Neural crest cell (in vitro differentiated cells): ENCODE measurements at regions not wholly inside any gene's neighbourhood (a gene's known extent, or its start where the extent isn't known, plus 50 kb on each side); places are given as distances from the start of the nearest gene placed in this dataset.

Experiments
- DNase-seq: peaks from one replicate; pipeline ENCODE4 v3.0.0; 2021; ENCODE audit warnings: low read depth, mixed read lengths, low spot score
- H3K27ac Mint-ChIP-seq: one replicate; pipeline ENCODE4 v1.8.0; 2021; ENCODE audit warnings: mild to moderate bottlenecking, mixed read lengths; ENCODE audit not compliant: unreplicated experiment
- H3K27me3 Mint-ChIP-seq: 2 replicates; pipeline ENCODE4 v1.8.0; 2021; ENCODE audit warnings: low read depth, mild to moderate bottlenecking, mixed read lengths
- H3K36me3 Mint-ChIP-seq: 2 replicates; pipeline ENCODE4 v1.8.0; 2021; ENCODE audit warnings: low read depth, mild to moderate bottlenecking, mixed read lengths
- H3K4me1 Mint-ChIP-seq: 2 replicates; pipeline ENCODE4 v1.8.0; 2021; ENCODE audit warnings: mixed read lengths
- H3K4me3 Mint-ChIP-seq: one replicate; pipeline ENCODE4 v1.8.0; 2021; ENCODE audit warnings: mild to moderate bottlenecking, mixed read lengths
- H3K9me3 Mint-ChIP-seq: 2 replicates; pipeline ENCODE4 v1.8.0; 2021; ENCODE audit warnings: mixed read lengths
- TF ChIP-seq, protein P1 (sequence below): fragments of 200-600 bp; sonication (generic); conservative IDR thresholded peaks from 2 replicates; pipeline ENCODE4 v1.5.0; 2021; ENCODE audit warnings: antibody characterized with exemption, mild to moderate bottlenecking

DNA sequence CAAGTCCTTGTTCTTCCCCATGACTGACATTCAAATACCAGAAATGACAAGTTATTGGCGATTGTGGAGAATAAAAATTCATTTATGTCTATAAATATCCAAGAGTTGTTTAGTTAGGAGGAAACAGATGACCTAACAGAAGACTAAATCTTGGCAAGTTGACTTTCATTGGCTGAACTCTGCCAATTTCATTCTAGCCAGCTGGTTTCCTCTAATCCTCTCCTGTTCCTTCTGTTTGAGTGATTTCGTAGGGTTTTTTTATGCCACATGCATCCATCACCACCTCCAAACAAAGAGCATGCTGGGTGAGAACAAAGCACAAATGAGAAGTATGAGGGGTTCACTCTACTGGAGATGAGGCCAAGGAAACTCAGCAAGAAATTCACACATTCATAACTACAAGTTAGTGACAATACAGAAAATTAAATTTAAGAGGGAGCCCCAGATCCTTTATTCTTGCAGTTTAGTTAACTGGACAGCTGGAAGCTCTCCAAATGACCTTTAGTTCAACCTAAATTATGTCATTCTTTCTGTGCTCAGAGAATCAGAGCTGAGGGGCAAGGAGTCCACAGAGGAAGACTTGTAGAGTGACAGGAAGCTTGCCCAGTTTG is 932.0 kb downstream of the TLE4 start:
- no peak for DNase-seq
- H3K36me3 Mint-ChIP-seq: no peaks in the 10 kb centered on the region
- no peak overlapping the region for H3K27ac Mint-ChIP-seq
- H3K4me3 Mint-ChIP-seq: no peak overlapping the region
- TF ChIP-seq, protein P1, sequence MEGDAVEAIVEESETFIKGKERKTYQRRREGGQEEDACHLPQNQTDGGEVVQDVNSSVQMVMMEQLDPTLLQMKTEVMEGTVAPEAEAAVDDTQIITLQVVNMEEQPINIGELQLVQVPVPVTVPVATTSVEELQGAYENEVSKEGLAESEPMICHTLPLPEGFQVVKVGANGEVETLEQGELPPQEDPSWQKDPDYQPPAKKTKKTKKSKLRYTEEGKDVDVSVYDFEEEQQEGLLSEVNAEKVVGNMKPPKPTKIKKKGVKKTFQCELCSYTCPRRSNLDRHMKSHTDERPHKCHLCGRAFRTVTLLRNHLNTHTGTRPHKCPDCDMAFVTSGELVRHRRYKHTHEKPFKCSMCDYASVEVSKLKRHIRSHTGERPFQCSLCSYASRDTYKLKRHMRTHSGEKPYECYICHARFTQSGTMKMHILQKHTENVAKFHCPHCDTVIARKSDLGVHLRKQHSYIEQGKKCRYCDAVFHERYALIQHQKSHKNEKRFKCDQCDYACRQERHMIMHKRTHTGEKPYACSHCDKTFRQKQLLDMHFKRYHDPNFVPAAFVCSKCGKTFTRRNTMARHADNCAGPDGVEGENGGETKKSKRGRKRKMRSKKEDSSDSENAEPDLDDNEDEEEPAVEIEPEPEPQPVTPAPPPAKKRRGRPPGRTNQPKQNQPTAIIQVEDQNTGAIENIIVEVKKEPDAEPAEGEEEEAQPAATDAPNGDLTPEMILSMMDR: no peak
- peaks cover 2% of the 10 kb centered on the region for H3K9me3 Mint-ChIP-seq
- peaks cover 22% of the 10 kb centered on the region for H3K4me1 Mint-ChIP-seq
- no peaks in the 10 kb centered on the region for H3K27me3 Mint-ChIP-seq

DNA sequence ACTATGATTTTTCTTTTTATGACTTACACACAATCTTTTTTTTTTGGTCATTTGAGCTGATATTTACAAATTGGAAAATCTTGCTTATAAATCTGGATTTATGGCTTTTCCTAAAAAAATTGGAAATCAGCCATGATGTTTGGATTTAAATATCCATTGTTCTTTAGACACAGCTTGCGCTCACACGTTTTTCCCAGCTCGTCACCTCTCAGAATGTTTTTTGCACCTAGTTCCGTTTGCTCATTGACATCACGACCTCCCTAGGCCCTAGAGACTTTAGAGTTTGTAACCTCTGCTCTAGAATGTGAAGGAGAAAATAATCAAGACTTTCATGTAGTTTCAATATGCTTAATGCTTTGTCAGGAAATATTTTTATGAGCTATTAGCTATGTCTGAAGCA is 930.5 kb downstream of the TLE4 start:
- Mint-ChIP-seq H3K4me1 (peaks cover 31% of the 10 kb centered on the region), H3K27ac (peak overlapping the region; percentile 81), H3K36me3 (no peaks in the 10 kb centered on the region), H3K4me3 (no peak overlapping the region), H3K9me3 (peaks cover 2% of the 10 kb centered on the region), H3K27me3 (no peaks in the 10 kb centered on the region)
- TF ChIP-seq, protein P1: no peak
- DNase-seq: no peak

DNA sequence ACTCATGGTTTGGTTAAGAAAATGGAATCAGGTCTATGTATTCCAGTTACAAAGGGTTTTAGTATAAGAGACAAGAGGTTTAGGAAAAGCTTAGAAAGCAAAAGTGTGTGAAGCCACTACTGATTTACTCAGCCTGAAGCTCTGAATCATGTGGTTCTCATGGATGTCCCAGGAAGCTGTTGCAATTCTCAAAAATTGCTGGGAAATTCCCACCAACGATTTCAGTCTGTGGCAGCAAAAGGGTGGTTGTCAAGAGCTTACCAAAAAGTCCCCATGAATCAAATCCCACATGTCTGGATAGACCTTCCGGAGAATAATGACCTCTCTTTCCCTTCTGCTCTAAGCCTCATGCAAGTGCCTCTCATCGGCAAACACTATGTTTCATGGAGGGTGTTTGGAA is 929.9 kb downstream of the TLE4 start:
- H3K27ac Mint-ChIP-seq: no peak overlapping the region
- H3K9me3 Mint-ChIP-seq: peaks cover 2% of the 10 kb centered on the region
- H3K4me1 Mint-ChIP-seq: peaks cover 36% of the 10 kb centered on the region
- no peak for DNase-seq
- H3K4me3 Mint-ChIP-seq: no peak overlapping the region
- TF ChIP-seq, protein P1: no peak
- no peaks in the 10 kb centered on the region for H3K27me3 Mint-ChIP-seq
- no peaks in the 10 kb centered on the region for H3K36me3 Mint-ChIP-seq

DNA sequence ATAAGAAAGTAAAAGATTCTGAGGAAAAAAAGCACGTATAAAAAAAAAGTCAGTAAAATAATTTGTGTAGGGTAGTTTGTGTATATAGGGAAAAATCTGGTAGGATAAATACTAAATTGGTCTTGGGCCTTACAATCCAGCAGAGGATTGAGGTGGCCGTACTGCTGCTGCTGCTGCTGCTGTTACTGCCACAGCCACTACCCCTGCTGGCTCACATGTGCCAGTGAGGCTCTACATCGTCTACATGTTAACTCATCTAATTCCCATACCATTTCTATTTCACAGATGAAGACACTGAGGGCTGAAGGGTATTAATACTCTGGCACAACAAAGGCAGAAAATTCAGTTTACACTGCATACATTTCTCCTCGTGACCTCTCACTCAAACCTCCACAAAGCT is 928.5 kb downstream of the TLE4 start:
- no peak overlapping the region for H3K4me3 Mint-ChIP-seq
- H3K36me3 Mint-ChIP-seq: no peaks in the 10 kb centered on the region
- H3K9me3 Mint-ChIP-seq: peaks cover under 1% of the 10 kb centered on the region
- H3K27ac Mint-ChIP-seq: no peak overlapping the region
- TF ChIP-seq, protein P1: no peak
- DNase-seq: no peak
- no peaks in the 10 kb centered on the region for H3K27me3 Mint-ChIP-seq
- H3K4me1 Mint-ChIP-seq: peaks cover 36% of the 10 kb centered on the region

DNA sequence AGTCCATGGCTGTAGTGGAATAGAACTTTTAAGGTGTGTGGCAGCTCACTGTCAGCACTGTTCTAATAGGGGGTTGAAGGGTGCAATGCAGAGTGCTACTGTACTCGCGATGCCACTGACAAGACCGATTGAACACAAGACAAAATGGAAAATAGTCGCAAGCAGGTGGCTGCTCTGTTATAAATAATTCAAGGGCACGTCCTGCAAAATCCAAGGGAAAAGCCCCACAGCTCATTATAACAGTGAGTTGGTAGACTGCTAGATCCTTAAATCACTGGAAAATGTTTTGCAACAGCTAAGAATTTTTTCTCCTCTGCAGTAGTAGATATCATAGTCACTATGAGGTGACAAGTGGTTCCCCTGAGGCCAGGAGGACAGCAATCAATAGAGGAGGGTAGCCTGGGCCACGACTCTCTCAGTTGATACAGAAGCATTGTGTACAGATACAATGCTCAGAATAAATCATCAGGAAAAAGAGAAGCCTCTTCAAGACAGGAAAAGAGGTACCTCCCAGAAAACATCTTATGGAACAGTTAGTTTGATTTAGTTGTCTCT is 926.3 kb downstream of the TLE4 start:
- Mint-ChIP-seq H3K27me3 (no peaks in the 10 kb centered on the region), H3K4me1 (peaks cover 22% of the 10 kb centered on the region), H3K4me3 (no peak overlapping the region), H3K27ac (no peak overlapping the region), H3K9me3 (peaks cover 3% of the 10 kb centered on the region), H3K36me3 (no peaks in the 10 kb centered on the region)
- DNase-seq: no peak
- TF ChIP-seq, protein P1: no peak
